IMR-90 (cell line): ENCODE measurements at regions not wholly inside any gene's neighbourhood (a gene's known extent, or its start where the extent isn't known, plus 50 kb on each side); places are given as distances from the start of the nearest gene placed in this dataset.

Experiments
- ATAC-seq: fragments of 200-7000 bp; cut with Tn5 transposase; 2 replicates; pipeline ENCODE4 v1.9.1; 2020; ENCODE audit warnings: low read depth, mild to moderate bottlenecking, moderate library complexity
- BruUV-seq: library from RNA; stranded (reverse); fragments of 400-500 nt; replicated peaks from 2 replicates; lab custom pipeline; 2021; lab: Mats Ljungman, UMichigan
- CTCF ChIA-PET: fragments of 300-600 bp; formaldehyde crosslinking; extraction: SDS; loops from one replicate; lab custom pipeline; 2021; ENCODE audit warnings: antibody characterized with exemption; lab: Yijun Ruan, JAX
- POLR2A ChIA-PET: fragments of 300-600 bp; sonication (Branson Sonifier 250); formaldehyde crosslinking; loops from one replicate; lab custom pipeline; 2022; ENCODE audit warnings: antibody characterized with exemption; ENCODE audit not compliant: unreplicated experiment; lab: Charles Lee
- DNase-seq: peaks from one replicate; pipeline ENCODE4 v3.0.0; 2013
- H2AFZ ChIP-seq: replicated peaks from 2 replicates; pipeline ENCODE3; 2013; ENCODE audit warnings: low read length, mild to moderate bottlenecking; ENCODE audit not compliant: poor library complexity
- H2AK5ac ChIP-seq: 2 replicates; pipeline ENCODE4 v1.6.1; 2013; ENCODE audit warnings: low read depth, low read length, inconsistent platforms
- H2AK9ac ChIP-seq: replicated peaks from 2 replicates; pipeline ENCODE3; 2013; ENCODE audit warnings: mild to moderate bottlenecking, low read depth, low read length, moderate library complexity; ENCODE audit not compliant: poor library complexity
- H2BK120ac ChIP-seq: 2 replicates; pipeline ENCODE4 v1.6.1; 2013; ENCODE audit warnings: low read depth, low read length, inconsistent platforms
- H2BK15ac ChIP-seq: 3 replicates; pipeline ENCODE4 v1.6.1; 2013; ENCODE audit warnings: low read depth, low read length, inconsistent platforms
- H2BK20ac ChIP-seq: 2 replicates; pipeline ENCODE4 v1.6.1; 2013; ENCODE audit warnings: low read depth, mild to moderate bottlenecking, inconsistent platforms, low read length, moderate library complexity
- H2BK5ac ChIP-seq: 2 replicates; pipeline ENCODE4 v1.6.1; 2013; ENCODE audit warnings: mild to moderate bottlenecking, low read depth, low read length, inconsistent platforms; ENCODE audit not compliant: poor library complexity, severe bottlenecking
- H3K14ac ChIP-seq: replicated peaks from 2 replicates; pipeline ENCODE4 v1.6.1; 2013; ENCODE audit warnings: low read depth, low read length, inconsistent platforms
- H3K18ac ChIP-seq: 2 replicates; pipeline ENCODE4 v1.6.1; 2013; ENCODE audit warnings: low read depth, low read length, control low read depth
- H3K23ac ChIP-seq: 2 replicates; pipeline ENCODE4 v1.6.1; 2013; ENCODE audit warnings: low read depth, low read length, inconsistent platforms
- H3K27ac ChIP-seq: 2 replicates; pipeline ENCODE4 v1.5.1; 2013; ENCODE audit warnings: mild to moderate bottlenecking, control low read depth, low read length; ENCODE audit not compliant: insufficient read depth
- H3K27me3 ChIP-seq: 2 replicates; pipeline ENCODE4 v1.6.1; 2013; ENCODE audit warnings: low read length; ENCODE audit not compliant: control insufficient read depth, insufficient read depth
- H3K36me3 ChIP-seq: 2 replicates; pipeline ENCODE4 v1.6.1; 2013; ENCODE audit warnings: low read length, mixed read lengths; ENCODE audit not compliant: control insufficient read depth, insufficient read depth
- H3K4ac ChIP-seq: 2 replicates; pipeline ENCODE4 v1.6.1; 2013; ENCODE audit warnings: low read depth, low read length, inconsistent platforms
- H3K4me1 ChIP-seq: 2 replicates; pipeline ENCODE4 v1.6.1; 2013; ENCODE audit warnings: low read length, mixed read lengths; ENCODE audit not compliant: control insufficient read depth, insufficient read depth
- H3K4me2 ChIP-seq: 2 replicates; pipeline ENCODE4 v1.6.1; 2013; ENCODE audit warnings: low read depth, mild to moderate bottlenecking, control low read depth, low read length, moderate library complexity
- H3K4me3 ChIP-seq: 2 replicates; pipeline ENCODE4 v1.5.1; 2013; ENCODE audit warnings: low read depth, mild to moderate bottlenecking, control low read depth, low read length, moderate library complexity; ENCODE audit not compliant: insufficient read depth
- H3K56ac ChIP-seq: 2 replicates; pipeline ENCODE4 v1.6.1; 2013; ENCODE audit warnings: low read length, inconsistent platforms; ENCODE audit not compliant: insufficient read depth; ENCODE audit errors: extremely low read depth
- H3K79me1 ChIP-seq, 2 experiments: 2 replicates each; pipeline ENCODE4 v1.6.1; 2013; ENCODE audit warnings: low read length in 2 of 2, inconsistent platforms in 1 of 2, low read depth in 1 of 2
- H3K9ac ChIP-seq: 2 replicates; pipeline ENCODE4 v1.6.1; 2013; ENCODE audit warnings: low read depth, low read length, control low read depth
- H3K9me1 ChIP-seq: 2 replicates; pipeline ENCODE4 v1.6.1; 2013; ENCODE audit warnings: low read length, inconsistent platforms; ENCODE audit not compliant: insufficient read depth
- H3K9me3 ChIP-seq: 2 replicates; pipeline ENCODE4 v1.6.1; 2013; ENCODE audit warnings: low read length; ENCODE audit not compliant: control insufficient read depth, insufficient read depth
- H4K20me1 ChIP-seq: 2 replicates; pipeline ENCODE4 v1.6.1; 2013; ENCODE audit warnings: low read length, inconsistent platforms; ENCODE audit not compliant: insufficient read depth
- H4K5ac ChIP-seq: 2 replicates; pipeline ENCODE4 v1.6.1; 2013; ENCODE audit warnings: mild to moderate bottlenecking, low read depth, low read length, control low read depth
- H4K8ac ChIP-seq, 2 experiments: 2 replicates each; pipeline ENCODE4 v1.6.1; 2013; ENCODE audit warnings: low read depth in 2 of 2, low read length in 2 of 2, control low read depth in 1 of 2, inconsistent platforms in 1 of 2
- H4K91ac ChIP-seq: 2 replicates; pipeline ENCODE4 v1.6.1; 2013; ENCODE audit warnings: low read depth, low read length, inconsistent platforms; ENCODE audit not compliant: insufficient read depth
- BHLHE40 ChIP-seq: fragments of 150-350 bp; IDR thresholded peaks from 2 replicates; pipeline ENCODE4 v1.6.1; 2016; ENCODE audit warnings: mild to moderate bottlenecking, low read depth, low read length
- CEBPB ChIP-seq: IDR thresholded peaks from 2 replicates; pipeline ENCODE4 v1.6.1; 2012; ENCODE audit warnings: low read depth, low read length, improper control_type of control experiment
- CHD1 ChIP-seq: IDR thresholded peaks from 2 replicates; pipeline ENCODE4 v1.6.1; 2012; ENCODE audit warnings: low read depth, low read length, improper control_type of control experiment
- FOS ChIP-seq: fragments of 150-350 bp; IDR thresholded peaks from 2 replicates; pipeline ENCODE4 v1.6.1; 2016; ENCODE audit warnings: low read depth, low read length
- MAFK ChIP-seq: IDR thresholded peaks from 2 replicates; pipeline ENCODE4 v1.6.1; 2012; ENCODE audit warnings: low read depth, low read length, improper control_type of control experiment
- MAZ ChIP-seq: IDR thresholded peaks from 2 replicates; pipeline ENCODE4 v1.6.1; 2012; ENCODE audit warnings: low read depth, mild to moderate bottlenecking, low read length, improper control_type of control experiment, moderate library complexity, borderline replicate concordance
- MXI1 ChIP-seq: IDR thresholded peaks from 2 replicates; pipeline ENCODE4 v1.6.1; 2012; ENCODE audit warnings: low read depth, mild to moderate bottlenecking, low read length, moderate library complexity, borderline replicate concordance
- NFE2L2 ChIP-seq: fragments of 150-350 bp; IDR thresholded peaks from 2 replicates; pipeline ENCODE4 v1.6.1; 2016; ENCODE audit warnings: low read depth, mild to moderate bottlenecking, low read length
- POLR2A ChIP-seq: IDR thresholded peaks from 2 replicates; pipeline ENCODE4 v1.6.1; 2012; ENCODE audit warnings: mild to moderate bottlenecking, low read depth, low read length
- RAD21 ChIP-seq: IDR thresholded peaks from 2 replicates; pipeline ENCODE4 v1.6.1; 2012; ENCODE audit warnings: low read length, improper control_type of control experiment
- RCOR1 ChIP-seq: IDR thresholded peaks from 2 replicates; pipeline ENCODE4 v1.6.1; 2012; ENCODE audit warnings: mild to moderate bottlenecking, low read length, improper control_type of control experiment; ENCODE audit not compliant: insufficient replicate concordance
- RFX5 ChIP-seq: IDR thresholded peaks from 2 replicates; pipeline ENCODE4 v1.8.0; 2012; ENCODE audit warnings: low read depth, mild to moderate bottlenecking, low read length, moderate library complexity
- SMC3 ChIP-seq: fragments of 150-350 bp; IDR thresholded peaks from 2 replicates; pipeline ENCODE4 v1.6.1; 2016; ENCODE audit warnings: low read depth, mild to moderate bottlenecking, antibody characterized with exemption, low read length, moderate library complexity
- USF2 ChIP-seq: fragments of 150-350 bp; IDR thresholded peaks from 2 replicates; pipeline ENCODE4 v1.6.1; 2017; ENCODE audit warnings: mild to moderate bottlenecking, antibody characterized with exemption, low read length, low read depth
- WGBS, 2 experiments: methylation state at CpG; one replicate each; pipeline versions ENCODE4 v1.1.5 to v1.1.7; 2013; ENCODE audit warnings: missing lambda C conversion rate in 2 of 2; ENCODE audit not compliant: insufficient read length in 1 of 2; ENCODE audit errors: extremely low coverage in 2 of 2; 5-methylcytosine and 5-hydroxymethylcytosine counted together
- dilution Hi-C: fragments of 300-500 bp; cut with HindIII; formaldehyde crosslinking; loops from one replicate; pipeline ENCODE4 v1.14.3; 2018; ENCODE audit warnings: low sequenced_read_pairs; ENCODE audit not compliant: unreplicated experiment
- in situ Hi-C: fragments of 300-500 bp; cut with MboI; formaldehyde crosslinking; loops from 3 replicates; pipeline ENCODE4 v1.14.3; 2019; ENCODE audit warnings: low sequenced_read_pairs, inconsistent platforms, mixed read lengths
- intact Hi-C: fragments of 100-400 bp; cut with micrococcal nuclease; formaldehyde crosslinking; loops from 2 replicates; pipeline ENCODE4 v1.10.0; 2022
- TF ChIP-seq, protein P1 (sequence below): conservative IDR thresholded peaks from 2 replicates; pipeline ENCODE4 v1.5.1; 2012; ENCODE audit warnings: mild to moderate bottlenecking, low read depth, low read length, improper control_type of control experiment
- TF ChIP-seq, protein P2 (sequence below): fragments of 150-350 bp; IDR thresholded peaks from 2 replicates; pipeline ENCODE4 v1.6.1; 2016; ENCODE audit warnings: low read depth, mild to moderate bottlenecking, low read length, moderate library complexity, borderline replicate concordance

GRCh38 chr12:94082690-94083089 lies 65.7 kb upstream of the PLXNC1 start:
- Histone ChIP-seq H3K4ac (no peak overlapping the region), H2AK9ac (no peak overlapping the region), H2BK20ac (no peak overlapping the region), H4K5ac (no peak overlapping the region), H3K18ac (no peak overlapping the region), H4K20me1 (no peaks in the 10 kb centered on the region), H3K4me3 (no peak overlapping the region), H2BK120ac (no peak overlapping the region), H3K9me1 (no peaks in the 10 kb centered on the region; the same call in 1 of the 2 replicates), H3K14ac (no peak overlapping the region), H2BK5ac (no peak overlapping the region), H2AK5ac (no peak overlapping the region), H3K23ac (no peak overlapping the region), H3K27ac (no peak overlapping the region), H3K79me1 (no peaks in the 10 kb centered on the region), H2AFZ (no peak overlapping the region), H4K91ac (no peak overlapping the region), H3K56ac (no peak overlapping the region), H3K4me1 (no peaks in the 10 kb centered on the region), H3K36me3 (no peaks in the 10 kb centered on the region), H3K9ac (no peak overlapping the region), H2BK15ac (no peak overlapping the region), H4K8ac (no peak overlapping the region), H3K4me2 (no peak overlapping the region), H3K27me3 (no peaks in the 10 kb centered on the region), H3K9me3 (no peaks in the 10 kb centered on the region)
- ATAC-seq (no peak), DNase-seq (no peak)
- POLR2A ChIA-PET = no interaction called here
- BruUV-seq = no TSS peak
- in situ Hi-C loops (no loop called here), intact Hi-C loops (no loop called here), dilution Hi-C loops (no loop called here)
- TF ChIP-seq BHLHE40 (no peak), MAFK (no peak), CEBPB (no peak), RCOR1 (no peak), RFX5 (no peak), FOS (no peak), SMC3 (no peak), USF2 (no peak), NFE2L2 (no peak), MAZ (no peak), MXI1 (no peak), CHD1 (no peak), POLR2A (no peak), RAD21 (no peak)
- TF ChIP-seq, protein P1, sequence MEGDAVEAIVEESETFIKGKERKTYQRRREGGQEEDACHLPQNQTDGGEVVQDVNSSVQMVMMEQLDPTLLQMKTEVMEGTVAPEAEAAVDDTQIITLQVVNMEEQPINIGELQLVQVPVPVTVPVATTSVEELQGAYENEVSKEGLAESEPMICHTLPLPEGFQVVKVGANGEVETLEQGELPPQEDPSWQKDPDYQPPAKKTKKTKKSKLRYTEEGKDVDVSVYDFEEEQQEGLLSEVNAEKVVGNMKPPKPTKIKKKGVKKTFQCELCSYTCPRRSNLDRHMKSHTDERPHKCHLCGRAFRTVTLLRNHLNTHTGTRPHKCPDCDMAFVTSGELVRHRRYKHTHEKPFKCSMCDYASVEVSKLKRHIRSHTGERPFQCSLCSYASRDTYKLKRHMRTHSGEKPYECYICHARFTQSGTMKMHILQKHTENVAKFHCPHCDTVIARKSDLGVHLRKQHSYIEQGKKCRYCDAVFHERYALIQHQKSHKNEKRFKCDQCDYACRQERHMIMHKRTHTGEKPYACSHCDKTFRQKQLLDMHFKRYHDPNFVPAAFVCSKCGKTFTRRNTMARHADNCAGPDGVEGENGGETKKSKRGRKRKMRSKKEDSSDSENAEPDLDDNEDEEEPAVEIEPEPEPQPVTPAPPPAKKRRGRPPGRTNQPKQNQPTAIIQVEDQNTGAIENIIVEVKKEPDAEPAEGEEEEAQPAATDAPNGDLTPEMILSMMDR = no peak
- TF ChIP-seq, protein P2, sequence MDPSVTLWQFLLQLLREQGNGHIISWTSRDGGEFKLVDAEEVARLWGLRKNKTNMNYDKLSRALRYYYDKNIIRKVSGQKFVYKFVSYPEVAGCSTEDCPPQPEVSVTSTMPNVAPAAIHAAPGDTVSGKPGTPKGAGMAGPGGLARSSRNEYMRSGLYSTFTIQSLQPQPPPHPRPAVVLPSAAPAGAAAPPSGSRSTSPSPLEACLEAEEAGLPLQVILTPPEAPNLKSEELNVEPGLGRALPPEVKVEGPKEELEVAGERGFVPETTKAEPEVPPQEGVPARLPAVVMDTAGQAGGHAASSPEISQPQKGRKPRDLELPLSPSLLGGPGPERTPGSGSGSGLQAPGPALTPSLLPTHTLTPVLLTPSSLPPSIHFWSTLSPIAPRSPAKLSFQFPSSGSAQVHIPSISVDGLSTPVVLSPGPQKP = no peak
- WGBS, 2 experiments = no CpG with 5 or more reads among the region's 5 CpGs
- CTCF ChIA-PET = no interaction called here
